ENCODE measurements at regions not wholly inside any gene's neighbourhood (a gene's known extent, or its start where the extent isn't known, plus 50 kb on each side); places are given as distances from the start of the nearest gene placed in this dataset.

GRCh38 chr5:38032149-38032548, 192.3 kb upstream of the GDNF start:
- H3K4me1 ChIP-seq = no peaks in the 10 kb centered on the region
- no peak for TF ChIP-seq POLR2A (IDR thresholded peaks at IDR 0.05)
- TF ChIP-seq CTCF (IDR thresholded peaks at IDR 0.05) = no peak
- no peaks in the 10 kb centered on the region for H3K9me3 ChIP-seq
- intact Hi-C loops (cut with DNase I) = no loop called here
- no peak overlapping the region for H3K4me3 ChIP-seq
- no peak overlapping the region for H3K27ac ChIP-seq
- no peaks in the 10 kb centered on the region for H3K27me3 ChIP-seq
- 21 to 53% methylated on average over 1 of the region's 1 CpG for WGBS, 2 donors
- no peak for DNase-seq
- no peaks in the 10 kb centered on the region for H3K36me3 ChIP-seq

- no peak overlapping the region for H3K27ac ChIP-seq
- TF ChIP-seq CTCF (IDR thresholded peaks at IDR 0.05) (no peak), POLR2A (IDR thresholded peaks at IDR 0.05) (no peak)
Measured at GRCh38 chr5:38031304-38031703, 191.5 kb upstream of the GDNF start.

GRCh38 chr5:38029397-38030065, 189.7 kb upstream of the GDNF start:
- intact Hi-C loops (cut with DNase I) = no loop called here
- Histone ChIP-seq H3K9me3 (no peaks in the 10 kb centered on the region), H3K4me1 (no peaks in the 10 kb centered on the region), H3K27ac (no peak overlapping the region), H3K36me3 (no peaks in the 10 kb centered on the region), H3K4me3 (no peak overlapping the region), H3K27me3 (no peaks in the 10 kb centered on the region)
- no peak for TF ChIP-seq CTCF (IDR thresholded peaks at IDR 0.05)
- no peak for TF ChIP-seq POLR2A (IDR thresholded peaks at IDR 0.05)
- no peak for DNase-seq
- WGBS, 2 donors = 65 to 93% methylated on average over 4 to 6 of the region's 6 CpGs

More at GRCh38 chr5:38031304-38031703, 191.5 kb upstream of the GDNF start:
- intact Hi-C loops (cut with DNase I) = no loop called here
- Histone ChIP-seq H3K4me3 (no peak overlapping the region), H3K36me3 (no peaks in the 10 kb centered on the region), H3K4me1 (no peaks in the 10 kb centered on the region), H3K9me3 (no peaks in the 10 kb centered on the region), H3K27me3 (no peaks in the 10 kb centered on the region)
- WGBS, 2 donors = 26 to 55% methylated on average over 1 of the region's 1 CpG
- no peak for DNase-seq

GRCh38 chr5:38023799-38024198, 184.0 kb upstream of the GDNF start:
- Histone ChIP-seq H3K36me3 (no peaks in the 10 kb centered on the region), H3K4me1 (no peaks in the 10 kb centered on the region), H3K9me3 (no peaks in the 10 kb centered on the region), H3K27me3 (peaks cover 0 to 9% (median 0%) of the 10 kb centered on the region in 4 donors), H3K27ac (no peak overlapping the region), H3K4me3 (no peak overlapping the region)
- no peak for DNase-seq
- TF ChIP-seq CTCF (IDR thresholded peaks at IDR 0.05) (peak in 1 of 6 experiments; percentile 37), POLR2A (IDR thresholded peaks at IDR 0.05) (no peak)
- 36 to 45% methylated on average over 4 of the region's 4 CpGs for WGBS, 2 donors
- intact Hi-C loops (cut with DNase I) = no loop called here

GRCh38 chr5:38023371-38023770, 183.5 kb upstream of the GDNF start:
- Histone ChIP-seq H3K36me3 (no peaks in the 10 kb centered on the region), H3K4me3 (no peak overlapping the region), H3K27ac (no peak overlapping the region), H3K27me3 (peaks cover 0 to 9% (median 0%) of the 10 kb centered on the region in 4 donors), H3K9me3 (no peaks in the 10 kb centered on the region), H3K4me1 (no peaks in the 10 kb centered on the region)
- WGBS, 2 donors = 75% methylated on average over 4 of the region's 4 CpGs
- TF ChIP-seq CTCF (IDR thresholded peaks at IDR 0.05) = no peak
- TF ChIP-seq POLR2A (IDR thresholded peaks at IDR 0.05) = no peak
- intact Hi-C loops (cut with DNase I) = no loop called here
- DNase-seq = no peak
